Hematopoietic multipotent progenitor cell (in vitro differentiated cells): ENCODE measurements at regions not wholly inside any gene's neighbourhood (a gene's known extent, or its start where the extent isn't known, plus 50 kb on each side); places are given as distances from the start of the nearest gene placed in this dataset.
"Not testable (repeated sequence)": the region's sequence is repeated elsewhere in the genome, so short reads cannot be mapped to it uniquely, and the experiment has no call there.

Source experiments
- DNase-seq, 3 donors: peaks; one replicate each; pipeline ENCODE4 v3.0.0-alpha.2; 2011 to 2015; ENCODE audit warnings: low read depth in 2 of 3, low spot score in 2 of 3

- no peak for DNase-seq
These were observed 610.4 kb upstream of the SLITRK6 start for GRCh38 chr13:86409466-86410241.

DNA sequence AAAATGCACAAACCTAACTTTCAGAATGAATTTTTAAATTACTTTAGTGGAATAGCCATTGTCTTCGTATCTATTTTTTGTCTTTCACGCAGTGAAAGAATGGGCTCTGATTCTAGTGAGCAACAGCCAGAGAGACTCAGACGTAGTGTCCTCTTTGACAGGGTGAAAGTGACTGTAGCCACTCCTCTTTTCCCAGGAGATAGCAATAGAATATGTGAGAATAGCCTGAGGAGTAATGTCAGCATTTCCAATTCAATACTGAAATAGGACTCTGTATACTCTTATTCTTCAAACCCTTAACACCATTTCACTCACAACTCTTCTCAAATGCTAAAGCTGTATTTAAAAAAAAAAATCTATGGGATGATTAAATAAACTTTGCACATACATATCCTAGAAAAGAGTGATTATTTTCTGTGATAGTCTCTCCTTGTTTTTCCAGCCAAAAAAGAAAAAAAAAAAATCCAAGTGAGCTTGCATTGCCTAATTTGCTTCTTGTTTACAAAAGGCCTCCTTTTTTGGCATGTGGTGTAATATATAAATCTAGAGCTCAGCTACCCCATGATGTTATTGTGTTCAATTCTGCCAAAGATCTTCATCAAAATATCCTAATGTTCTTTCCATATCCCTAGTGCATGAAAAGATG lies 626.1 kb upstream of the SLITRK6 start:
- DNase-seq = no peak

GRCh38 chr13:86426437-86426836 lies 627.2 kb upstream of the SLITRK6 start:
- DNase-seq = no peak

- no peak for DNase-seq
These were observed 630.5 kb upstream of the SLITRK6 start for GRCh38 chr13:86429756-86430155.

DNA sequence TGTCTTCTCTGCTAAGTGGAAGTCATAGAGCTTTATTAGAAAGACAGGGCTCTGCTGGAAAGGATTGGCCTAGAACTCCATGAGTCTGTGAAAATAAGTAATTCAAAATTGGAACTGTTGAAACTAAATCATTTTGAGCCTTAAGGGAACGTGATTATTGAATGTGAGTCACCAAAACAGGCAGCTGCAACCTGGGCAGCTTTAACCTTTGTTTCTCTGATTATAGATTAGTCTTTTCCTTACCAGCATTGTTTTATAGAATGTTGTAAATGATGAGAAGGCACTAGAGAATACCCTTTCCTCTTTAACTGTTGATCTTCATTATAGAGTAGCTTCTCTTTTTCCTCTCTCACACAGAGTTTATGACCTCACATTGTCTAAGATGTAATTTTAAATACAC lies 638.8 kb upstream of the SLITRK6 start:
- DNase-seq = no peak

DNA sequence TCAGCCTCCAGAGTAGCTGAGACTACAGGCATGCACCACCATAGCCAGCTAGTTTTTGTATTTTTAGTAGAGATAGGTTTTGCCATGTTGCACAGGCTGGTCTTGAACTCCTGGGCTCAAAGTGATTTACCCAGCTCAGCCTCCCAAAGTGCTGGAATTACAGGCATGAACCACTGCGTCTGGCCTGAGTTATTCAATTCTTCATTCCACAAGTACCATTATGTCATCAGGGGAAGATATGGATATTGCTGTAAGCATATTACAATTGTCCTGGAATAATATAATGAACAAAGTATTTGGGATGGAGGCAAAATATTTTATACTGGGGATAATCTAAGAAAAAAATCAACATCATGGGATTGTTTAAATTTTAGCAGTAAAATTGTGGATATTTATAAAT lies 646.0 kb upstream of the SLITRK6 start:
- no peak for DNase-seq

- no peak for DNase-seq
These were observed 646.5 kb upstream of the SLITRK6 start for GRCh38 chr13:86445672-86446071.

DNA sequence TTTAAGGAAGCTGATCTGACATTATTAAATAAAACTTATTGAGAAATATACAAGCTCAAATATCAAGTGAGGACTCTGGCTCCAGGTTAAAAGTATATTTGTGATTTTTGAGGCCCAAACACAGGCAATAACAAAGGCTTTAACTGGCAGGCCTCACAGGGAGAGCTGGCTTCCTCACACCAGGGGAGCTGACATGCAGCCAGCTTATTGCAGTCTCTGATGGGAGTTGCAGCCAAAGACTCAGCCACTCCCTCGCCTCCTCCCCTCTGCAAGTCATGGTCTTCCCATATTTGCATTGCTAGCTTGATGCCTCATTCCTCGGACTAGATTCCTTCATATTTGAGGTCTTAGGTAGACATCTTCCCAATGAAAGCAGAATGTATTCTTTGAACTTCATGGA lies 647.1 kb upstream of the SLITRK6 start:
- DNase-seq = no peak

DNA sequence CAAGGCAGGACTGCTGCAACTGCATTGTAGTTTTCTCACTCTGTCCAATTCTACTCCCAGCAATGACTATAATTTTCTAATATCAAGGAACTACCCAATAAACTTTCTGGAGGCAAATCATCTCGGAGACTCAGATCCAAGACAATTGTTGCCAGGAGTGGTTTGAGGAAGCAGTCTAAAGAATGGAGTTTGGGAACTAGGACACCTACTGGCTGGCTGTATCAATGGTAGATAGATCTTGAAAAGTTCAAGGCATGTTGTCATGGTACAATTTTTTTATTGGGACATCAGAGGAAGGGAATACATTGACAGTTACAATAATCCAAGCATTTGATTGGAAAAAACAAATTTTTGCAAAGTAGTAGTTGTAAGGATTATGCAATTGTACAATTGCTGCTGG lies 648.3 kb upstream of the SLITRK6 start:
- no peak for DNase-seq

DNA sequence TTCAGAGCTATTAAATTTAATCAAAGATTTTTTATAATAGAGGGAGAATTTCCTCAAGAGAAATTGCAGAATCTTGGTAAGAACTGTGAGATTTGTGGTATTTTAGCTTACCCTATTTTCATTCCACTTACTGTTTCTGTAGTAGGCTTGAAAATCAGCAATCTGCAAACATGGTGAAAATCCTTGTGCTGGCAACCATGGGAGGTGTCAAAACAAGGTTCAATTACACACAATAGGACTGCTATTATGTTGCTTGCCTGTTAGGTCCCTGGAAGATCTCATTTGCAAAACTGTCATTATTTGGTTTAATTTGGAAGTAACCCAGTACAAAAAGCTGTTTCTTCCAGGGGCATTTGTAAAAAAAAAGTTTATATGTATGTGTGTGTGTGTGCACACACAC lies 662.8 kb upstream of the SLITRK6 start:
- DNase-seq = no peak

DNA sequence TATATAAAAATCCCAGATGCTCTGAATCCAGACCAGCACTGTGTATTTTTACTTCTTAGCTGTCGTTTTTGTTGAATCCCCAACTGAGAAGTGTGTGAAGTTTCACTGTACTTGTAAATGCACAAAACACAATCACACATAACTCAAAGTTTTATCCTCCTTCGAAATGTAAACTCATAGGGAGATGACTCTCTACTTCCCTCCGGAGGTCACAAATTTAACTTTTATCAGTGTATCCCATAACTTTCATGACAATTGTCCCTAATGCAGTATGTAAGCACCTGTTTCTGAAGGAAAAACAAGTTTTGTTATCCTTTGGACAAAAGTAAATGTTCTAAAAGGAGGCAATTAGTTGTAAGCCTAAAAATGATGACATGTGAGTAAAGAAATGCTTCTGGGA lies 665.0 kb upstream of the SLITRK6 start:
- no peak for DNase-seq

- DNase-seq = no peak
These were observed 675.8 kb upstream of the SLITRK6 start for GRCh38 chr13:86474971-86475370.

DNA sequence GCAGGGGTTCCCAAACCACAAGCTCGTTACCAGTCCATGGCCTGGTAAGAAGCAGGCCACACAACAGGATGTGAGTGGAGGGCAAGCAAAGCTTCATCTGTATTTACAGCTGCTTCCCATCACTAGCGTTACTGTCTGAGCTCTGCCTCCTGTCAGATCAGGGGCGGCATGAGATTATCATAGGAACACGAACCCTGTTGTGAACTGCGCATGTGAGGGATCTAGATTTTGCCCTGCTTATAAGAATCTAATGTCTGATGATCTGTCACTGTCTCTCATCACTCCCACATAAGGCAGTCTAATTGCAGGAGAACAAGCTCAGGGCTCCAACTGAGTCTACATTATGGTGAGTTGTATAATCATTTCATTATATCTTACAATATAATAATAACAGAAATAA lies 677.4 kb upstream of the SLITRK6 start:
- DNase-seq = no peak

- no peak for DNase-seq
These were observed 687.4 kb upstream of the SLITRK6 start for GRCh38 chr13:86486582-86486981.

DNA sequence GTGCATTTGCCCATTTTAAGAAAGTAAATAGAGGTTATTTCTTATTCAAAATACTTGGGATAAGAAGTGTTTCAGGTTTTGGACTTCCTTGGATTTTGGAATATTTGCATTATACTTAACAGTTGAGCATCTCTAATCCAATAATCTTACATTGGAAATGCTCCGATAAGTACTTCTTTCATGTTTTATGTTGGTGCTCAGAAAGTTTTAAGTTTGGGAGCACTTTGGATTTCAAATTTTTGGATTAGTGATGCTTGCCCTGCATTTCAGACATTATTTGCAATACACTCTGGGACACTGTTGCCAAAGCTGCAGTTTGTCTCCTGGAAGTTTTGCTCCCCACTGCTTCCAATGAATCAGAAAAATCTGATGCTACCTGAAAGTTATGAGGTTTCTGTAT lies 691.9 kb upstream of the SLITRK6 start:
- no peak for DNase-seq

DNA sequence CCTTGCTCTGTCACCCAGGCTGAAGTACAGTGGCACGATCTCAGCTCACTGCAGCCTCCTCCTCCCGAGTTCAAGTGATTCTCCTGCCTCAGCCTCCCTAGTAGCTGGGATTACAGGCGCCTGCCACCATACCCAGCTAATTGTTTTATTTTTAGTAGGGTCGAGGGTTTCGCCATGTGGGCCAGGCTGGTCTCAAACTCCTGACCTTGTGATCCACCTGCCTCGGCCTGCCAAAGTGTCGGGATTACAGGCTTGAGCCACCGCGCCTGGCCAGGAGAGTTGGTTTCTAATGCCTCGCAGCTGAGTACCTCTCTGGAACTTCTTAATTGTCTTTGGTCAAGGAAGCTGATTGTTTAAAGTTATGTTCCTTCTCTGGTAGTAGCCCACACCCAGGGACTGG lies 702.7 kb upstream of the SLITRK6 start:
- not testable (repeated sequence) for DNase-seq

GRCh38 chr13:86510792-86511191 lies 711.6 kb upstream of the SLITRK6 start:
- DNase-seq = no peak

- no peak for DNase-seq
These were observed 742.2 kb upstream of the SLITRK6 start for GRCh38 chr13:86541461-86541860.

- no peak for DNase-seq
These were observed 754.8 kb upstream of the SLITRK6 start for GRCh38 chr13:86554066-86554465.

DNA sequence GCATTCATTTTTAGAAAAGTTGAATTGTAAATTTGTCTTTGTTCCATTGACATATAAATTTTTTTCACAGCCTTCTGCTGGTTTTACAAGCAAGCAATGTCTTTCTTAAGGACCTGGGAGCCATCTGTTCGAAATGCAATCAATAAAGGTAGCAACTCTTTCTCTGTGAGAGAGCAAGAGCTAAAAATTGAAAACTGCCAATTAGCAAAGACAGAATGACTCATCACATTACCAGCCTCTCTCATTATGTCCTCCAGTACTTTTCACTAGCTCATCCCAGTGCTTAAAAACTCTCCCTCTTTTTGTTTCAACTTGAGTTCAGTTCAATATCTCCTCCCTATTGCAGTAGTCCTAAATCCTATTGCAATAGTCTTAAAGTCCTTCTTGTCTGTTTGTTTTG lies 760.7 kb upstream of the SLITRK6 start:
- no peak for DNase-seq

GRCh38 chr13:86562866-86563265 lies 763.6 kb upstream of the SLITRK6 start:
- DNase-seq = no peak

DNA sequence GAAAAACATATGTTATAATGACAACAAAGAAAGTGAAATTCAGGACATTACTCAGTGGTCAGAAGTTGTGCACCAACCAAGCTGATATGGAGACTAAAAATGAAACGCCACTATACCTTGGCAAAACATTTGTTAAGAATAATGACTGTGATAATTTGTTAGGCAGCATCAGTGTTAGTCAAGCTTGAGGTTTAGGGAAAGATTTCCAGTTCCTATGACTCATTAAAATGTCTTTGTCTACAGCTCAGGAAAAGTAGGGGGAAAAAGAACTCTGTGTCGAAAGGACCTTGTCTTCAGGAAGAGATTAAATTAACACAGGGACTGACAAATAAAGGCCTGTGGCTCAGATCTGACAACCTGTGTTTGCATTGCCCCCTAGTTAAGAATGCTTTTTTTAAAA lies 764.1 kb upstream of the SLITRK6 start:
- DNase-seq = no peak

- DNase-seq = no peak
These were observed 767.9 kb upstream of the SLITRK6 start for GRCh38 chr13:86567119-86567518.
